ENCODE measurements at regions not wholly inside any gene's neighbourhood (a gene's known extent, or its start where the extent isn't known, plus 50 kb on each side); places are given as distances from the start of the nearest gene placed in this dataset.
A peak's percentile ranks its signal among the peaks of the same experiment; 100 is the strongest.
"Not testable (repeated sequence)": the region's sequence is repeated elsewhere in the genome, so short reads cannot be mapped to it uniquely, and the experiment has no call there.

- DNase-seq (ENCODE audit: low spot score) = peak; percentile 76
Observed at GRCh38 chr6:159399751-159400221, 230.6 kb downstream of the FNDC1 start.

GRCh38 chr6:159398633-159399032 lies 229.4 kb downstream of the FNDC1 start:
- DNase-seq (ENCODE audit: low spot score) = no peak

GRCh38 chr6:159397753-159398152 lies 228.6 kb downstream of the FNDC1 start:
- no peak for DNase-seq (ENCODE audit: low spot score)

- DNase-seq (ENCODE audit: low spot score) = no peak
Observed at GRCh38 chr6:159395609-159396008, 226.4 kb downstream of the FNDC1 start.

GRCh38 chr6:159392695-159393094 lies 223.5 kb downstream of the FNDC1 start:
- not testable (repeated sequence) for DNase-seq (ENCODE audit: low spot score)

- DNase-seq (ENCODE audit: low spot score) = no peak
Observed at GRCh38 chr6:159390381-159390780, 221.2 kb downstream of the FNDC1 start.

- DNase-seq (ENCODE audit: low spot score) = no peak
Observed at GRCh38 chr6:159389695-159390094, 220.5 kb downstream of the FNDC1 start.

- no peak for DNase-seq (ENCODE audit: low spot score)
Observed at GRCh38 chr6:159380114-159380513, 210.9 kb downstream of the FNDC1 start.

GRCh38 chr6:159378411-159379328 lies 209.5 kb downstream of the FNDC1 start:
- DNase-seq (ENCODE audit: low spot score) = no peak

- DNase-seq (ENCODE audit: low spot score) = no peak
Observed at GRCh38 chr6:159376516-159377158, 207.4 kb downstream of the FNDC1 start.

GRCh38 chr6:159375014-159375413 lies 205.8 kb downstream of the FNDC1 start:
- no peak for DNase-seq (ENCODE audit: low spot score)

GRCh38 chr6:159373670-159374069 lies 204.5 kb downstream of the FNDC1 start:
- no peak for DNase-seq (ENCODE audit: low spot score)

- no peak for DNase-seq (ENCODE audit: low spot score)
Observed at GRCh38 chr6:159372333-159372732, 203.1 kb downstream of the FNDC1 start.

- DNase-seq (ENCODE audit: low spot score) = no peak
Observed at GRCh38 chr6:159360306-159360705, 191.1 kb downstream of the FNDC1 start.

GRCh38 chr6:159359581-159360297 lies 190.5 kb downstream of the FNDC1 start:
- no peak for DNase-seq (ENCODE audit: low spot score)

- no peak for DNase-seq (ENCODE audit: low spot score)
Observed at GRCh38 chr6:159358562-159358961, 189.4 kb downstream of the FNDC1 start.

- no peak for DNase-seq (ENCODE audit: low spot score)
Observed at GRCh38 chr6:159357211-159357915, 188.2 kb downstream of the FNDC1 start.

GRCh38 chr6:159353193-159353592 lies 184.0 kb downstream of the FNDC1 start:
- DNase-seq (ENCODE audit: low spot score) = no peak

- DNase-seq (ENCODE audit: low spot score) = no peak
Observed at GRCh38 chr6:159351707-159352106, 182.5 kb downstream of the FNDC1 start.

- no peak for DNase-seq (ENCODE audit: low spot score)
Observed at GRCh38 chr6:159349915-159350314, 180.7 kb downstream of the FNDC1 start.

GRCh38 chr6:159343709-159344108 lies 174.5 kb downstream of the FNDC1 start:
- no peak for DNase-seq (ENCODE audit: low spot score)

- DNase-seq (ENCODE audit: low spot score) = no peak
Observed at GRCh38 chr6:159342146-159342545, 172.9 kb downstream of the FNDC1 start.

Measured in left forelimb (tissue), 1 donor.